ENCODE measurements at regions not wholly inside any gene's neighbourhood (a gene's known extent, or its start where the extent isn't known, plus 50 kb on each side); places are given as distances from the start of the nearest gene placed in this dataset.
"Not testable (repeated sequence)": the region's sequence is repeated elsewhere in the genome, so short reads cannot be mapped to it uniquely, and the experiment has no call there.

GRCh38 chr13:54805743-54806142, 1777.1 kb downstream of the OLFM4 start:
- no peak for TF ChIP-seq POLR2A (IDR thresholded peaks at IDR 0.05)
- TF ChIP-seq CTCF (IDR thresholded peaks at IDR 0.05) = no peak
- Histone ChIP-seq H3K4me3 (no peak overlapping the region), H3K36me3 (replicated peaks in 1 of 2) (no peaks in the 10 kb centered on the region), H3K4me1 (replicated peaks in 1 of 2) (no peaks in the 10 kb centered on the region), H3K9me3 (replicated peaks in 1 of 3) (no peaks in the 10 kb centered on the region), H3K27me3 (no peaks in the 10 kb centered on the region), H3K27ac (no peak overlapping the region)
- 78 to 86% (median 81%) methylated on average over 3 of the region's 3 CpGs for WGBS, 4 donors
- intact Hi-C loops (cut with DNase I) = no loop called here
- no peak for DNase-seq

DNA sequence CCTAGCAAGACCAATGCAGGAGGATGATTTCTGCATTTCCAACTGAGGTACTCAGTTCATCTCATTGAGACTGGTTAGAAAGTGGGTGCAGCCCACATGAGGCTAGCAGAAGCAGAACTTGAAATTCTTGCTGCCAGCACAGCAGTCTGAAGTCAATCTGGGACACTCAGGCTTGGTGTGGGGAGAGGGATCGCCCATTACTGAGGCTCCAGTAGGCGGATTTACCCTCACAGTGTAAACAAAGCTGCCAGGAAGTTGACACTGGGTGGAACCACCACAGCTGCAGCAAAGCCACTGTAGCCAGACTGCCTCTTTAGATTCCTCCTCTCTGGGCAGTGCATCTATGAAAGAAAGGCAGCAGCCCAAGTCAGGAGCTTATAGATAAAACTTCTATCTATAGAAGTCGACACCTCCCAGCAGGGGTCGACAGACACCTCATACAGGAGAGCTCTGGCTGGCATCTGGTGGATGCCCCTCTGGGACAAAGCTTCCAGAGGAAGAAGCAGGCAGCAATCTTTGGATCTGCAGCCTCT, 1793.4 kb downstream of the OLFM4 start:
- H3K9me3 ChIP-seq (replicated peaks in 1 of 3); H3K36me3 ChIP-seq (replicated peaks in 1 of 2); intact Hi-C loops (cut with DNase I); H3K4me1 ChIP-seq (replicated peaks in 1 of 2); H3K27ac ChIP-seq; H3K27me3 ChIP-seq; H3K4me3 ChIP-seq; DNase-seq: not testable (repeated sequence)
- 45 to 73% (median 59%) methylated on average over 2 to 4 of the region's 4 CpGs for WGBS, 4 donors

- H3K9me3 ChIP-seq (replicated peaks in 1 of 3); H3K27me3 ChIP-seq; intact Hi-C loops (cut with DNase I); DNase-seq; H3K27ac ChIP-seq; H3K4me1 ChIP-seq (replicated peaks in 1 of 2); H3K4me3 ChIP-seq; H3K36me3 ChIP-seq (replicated peaks in 1 of 2): not testable (repeated sequence)
- 87 to 91% (median 89%) methylated on average over 10 to 28 of the region's 28 CpGs for WGBS, 4 donors
Measured at GRCh38 chr13:54829391-54830068, 1800.9 kb downstream of the OLFM4 start.

- no peak overlapping the region for H3K4me3 ChIP-seq
- H3K4me1 ChIP-seq (replicated peaks in 1 of 2) = no peaks in the 10 kb centered on the region
- TF ChIP-seq POLR2A (IDR thresholded peaks at IDR 0.05) = no peak
- no peak for TF ChIP-seq CTCF (IDR thresholded peaks at IDR 0.05)
- H3K27ac ChIP-seq = no peak overlapping the region
- intact Hi-C loops (cut with DNase I) = no loop called here
- DNase-seq = no peak
- no peaks in the 10 kb centered on the region for H3K9me3 ChIP-seq (replicated peaks in 1 of 3)
- H3K36me3 ChIP-seq (replicated peaks in 1 of 2) = no peaks in the 10 kb centered on the region
- WGBS, 4 donors = 63 to 73% (median 66%) methylated on average over 4 of the region's 4 CpGs
- H3K27me3 ChIP-seq = no peaks in the 10 kb centered on the region
Measured at GRCh38 chr13:54836273-54836672, 1807.7 kb downstream of the OLFM4 start.

- no peaks in the 10 kb centered on the region for H3K27me3 ChIP-seq
- H3K4me1 ChIP-seq (replicated peaks in 1 of 2) = no peaks in the 10 kb centered on the region
- no peak overlapping the region for H3K27ac ChIP-seq
- DNase-seq = no peak
- H3K36me3 ChIP-seq (replicated peaks in 1 of 2) = no peaks in the 10 kb centered on the region
- TF ChIP-seq CTCF (IDR thresholded peaks at IDR 0.05) = no peak
- TF ChIP-seq POLR2A (IDR thresholded peaks at IDR 0.05) = no peak
- H3K4me3 ChIP-seq = no peak overlapping the region
- no peaks in the 10 kb centered on the region for H3K9me3 ChIP-seq (replicated peaks in 1 of 3)
- intact Hi-C loops (cut with DNase I) = no loop called here
Measured at GRCh38 chr13:54841682-54842081, 1813.1 kb downstream of the OLFM4 start.
